Inferior parietal cortex (tissue), 1 donor: ENCODE measurements at regions not wholly inside any gene's neighbourhood (a gene's known extent, or its start where the extent isn't known, plus 50 kb on each side); places are given as distances from the start of the nearest gene placed in this dataset.
A peak's percentile ranks its signal among the peaks of the same experiment; 100 is the strongest.

Experiments
- DNase-seq: peaks from one replicate; pipeline ENCODE4 v3.0.0-alpha.2; 2016; ENCODE audit errors: extremely low spot score

DNA sequence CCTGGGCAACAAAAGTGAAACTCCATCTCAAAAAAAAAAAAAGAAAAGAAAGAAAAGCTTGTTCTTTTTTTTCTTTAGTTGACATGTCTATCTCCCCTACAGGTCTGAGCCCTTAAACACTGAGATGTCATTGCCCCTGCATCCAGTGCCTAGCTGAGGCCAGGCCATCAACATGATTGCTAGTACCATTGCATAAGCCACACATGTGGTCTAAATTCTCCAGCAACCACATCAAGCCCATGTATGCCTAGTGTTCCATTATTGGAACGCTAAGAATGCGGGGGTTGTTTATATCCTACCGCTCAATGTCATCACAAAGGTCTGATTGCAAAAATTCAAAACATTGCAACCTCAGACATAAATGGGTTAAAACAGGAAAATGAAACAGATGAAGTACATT is 62.7 kb downstream of the NPTX2 start:
- DNase-seq: no peak

DNA sequence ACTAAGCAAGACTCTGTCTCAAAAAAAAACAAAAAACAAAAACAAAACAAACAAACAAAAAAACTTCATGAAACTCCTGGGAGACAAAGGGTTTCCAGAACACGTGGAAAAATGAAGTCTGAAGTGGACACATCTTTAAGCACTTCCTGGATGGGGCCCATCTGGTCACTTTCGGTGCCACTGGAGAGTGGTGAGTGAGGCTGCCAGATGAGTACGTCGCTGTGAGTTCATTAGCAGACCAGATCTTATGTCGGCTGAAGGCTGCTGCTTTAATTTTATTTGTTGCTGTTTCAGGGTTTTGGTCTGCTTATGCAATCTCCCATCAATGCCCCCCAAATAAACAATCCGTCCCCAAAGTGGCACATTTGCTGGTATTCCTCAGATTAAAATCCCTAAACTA is 64.4 kb downstream of the NPTX2 start:
- no peak for DNase-seq

DNA sequence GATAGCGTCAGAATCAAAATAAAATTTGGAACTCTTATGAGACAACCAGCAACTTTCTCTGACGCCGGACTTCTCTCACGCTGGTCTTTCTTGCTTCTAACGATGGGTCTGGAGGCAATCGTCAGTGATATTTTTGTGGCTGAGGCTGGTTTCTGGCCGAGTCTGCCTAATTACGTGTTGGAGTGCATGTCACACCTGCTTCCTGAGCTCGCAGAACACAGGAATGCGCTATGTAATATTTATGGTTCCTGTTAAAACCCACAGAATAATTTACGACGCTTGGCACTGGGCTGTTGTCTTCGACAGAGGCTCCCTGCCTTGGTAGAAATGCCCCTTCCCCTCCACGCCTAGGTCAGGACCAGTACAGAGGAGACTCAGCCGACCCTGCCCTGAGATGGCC is 64.9 kb downstream of the NPTX2 start:
- no peak for DNase-seq

DNA sequence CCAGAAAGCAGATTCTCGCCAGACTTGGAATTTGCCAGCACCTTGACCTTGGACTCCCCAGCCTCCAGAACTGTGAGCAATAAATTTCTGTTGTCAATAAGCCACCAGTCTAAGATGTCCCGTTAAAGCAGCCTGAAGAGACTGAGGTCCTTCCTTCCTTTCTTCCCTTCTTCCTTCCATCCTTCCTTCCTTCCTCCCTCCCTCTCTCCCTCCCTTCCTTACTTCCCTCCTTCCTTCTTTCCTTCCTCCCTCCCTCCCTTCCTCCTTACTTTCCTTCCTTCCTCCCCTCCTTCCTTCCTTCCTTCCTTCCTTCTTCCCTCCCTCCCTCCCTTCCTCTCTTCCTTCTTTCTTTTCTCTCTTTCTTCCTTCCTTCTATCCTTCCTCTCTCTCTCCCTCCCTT is 66.4 kb downstream of the NPTX2 start:
- DNase-seq: no peak

DNA sequence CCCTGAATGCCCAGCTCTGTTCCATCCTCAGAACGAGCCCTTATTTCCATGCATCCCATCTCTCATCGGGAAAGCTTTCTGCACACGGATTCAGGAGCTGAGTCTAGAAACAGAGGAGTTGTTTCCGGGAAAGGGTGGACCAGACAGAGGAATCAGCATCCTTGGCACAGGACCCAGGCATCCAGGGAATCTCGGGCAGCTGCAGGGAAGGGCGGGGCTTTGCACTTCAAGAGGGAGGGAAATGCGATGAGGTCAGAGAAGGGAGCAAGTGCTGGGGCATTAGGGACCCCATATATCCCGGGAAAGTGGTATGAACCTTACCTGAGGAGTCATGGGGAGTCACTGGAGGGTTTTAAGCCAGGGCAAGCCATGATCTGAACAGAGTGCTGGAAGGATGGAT is 68.5 kb downstream of the NPTX2 start:
- DNase-seq: no peak

DNA sequence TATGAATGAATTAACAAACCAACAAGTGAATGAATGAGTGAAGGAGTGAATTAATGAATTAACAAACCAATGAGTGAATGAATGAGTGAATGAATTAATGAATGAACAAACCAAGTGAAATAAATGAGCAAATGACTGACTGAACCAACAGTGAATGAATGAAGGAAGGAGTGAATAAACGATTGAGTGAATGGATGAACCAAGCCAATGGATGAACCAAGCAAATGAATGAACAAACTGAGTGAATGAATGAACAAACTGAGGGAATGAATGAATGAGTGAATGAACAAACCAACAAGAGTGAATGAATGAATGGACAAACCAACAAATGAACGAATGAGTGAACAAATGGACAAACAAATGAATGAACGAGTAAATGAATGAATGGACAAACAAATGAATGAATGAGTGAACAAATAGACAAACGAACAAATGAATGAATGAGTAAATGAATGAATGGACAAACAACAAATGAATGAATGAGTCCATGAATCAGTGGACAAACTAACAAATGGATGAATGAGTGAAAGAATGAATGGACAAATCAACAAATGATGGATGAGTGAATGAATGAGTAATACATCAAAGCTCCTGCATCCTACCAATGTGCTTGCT is 69.5 kb downstream of the NPTX2 start:
- DNase-seq: no peak

DNA sequence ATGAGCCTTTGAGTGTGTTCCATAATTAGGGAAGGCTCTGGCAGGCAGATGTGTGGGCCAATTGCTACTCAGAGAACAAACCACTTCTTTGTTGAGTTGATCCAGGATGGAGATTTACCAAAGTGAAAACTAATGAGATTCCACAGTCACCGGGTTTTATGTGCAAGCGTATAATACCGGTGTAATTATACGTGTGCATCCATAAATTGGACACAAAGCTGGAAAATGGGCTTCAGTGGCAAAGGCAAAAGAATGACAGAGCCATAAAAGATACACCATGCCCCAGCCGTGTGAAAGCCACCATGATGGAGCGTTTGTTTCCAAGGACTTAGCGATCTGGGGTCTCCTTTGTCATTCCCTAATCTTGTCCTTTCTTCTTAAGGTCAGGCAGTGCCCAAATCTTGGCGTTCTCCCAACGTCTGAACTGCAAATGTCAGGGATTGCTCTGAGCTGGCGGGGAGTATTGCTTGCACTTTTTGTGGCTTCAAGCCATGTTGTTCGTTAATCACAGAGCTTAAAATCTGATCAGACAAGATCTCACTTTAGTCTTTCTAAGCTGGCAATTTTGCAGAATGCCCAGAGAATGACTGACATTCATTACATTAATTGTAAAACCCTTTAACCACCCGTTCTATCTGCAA is 70.1 kb downstream of the NPTX2 start:
- peak; percentile 15 for DNase-seq

DNA sequence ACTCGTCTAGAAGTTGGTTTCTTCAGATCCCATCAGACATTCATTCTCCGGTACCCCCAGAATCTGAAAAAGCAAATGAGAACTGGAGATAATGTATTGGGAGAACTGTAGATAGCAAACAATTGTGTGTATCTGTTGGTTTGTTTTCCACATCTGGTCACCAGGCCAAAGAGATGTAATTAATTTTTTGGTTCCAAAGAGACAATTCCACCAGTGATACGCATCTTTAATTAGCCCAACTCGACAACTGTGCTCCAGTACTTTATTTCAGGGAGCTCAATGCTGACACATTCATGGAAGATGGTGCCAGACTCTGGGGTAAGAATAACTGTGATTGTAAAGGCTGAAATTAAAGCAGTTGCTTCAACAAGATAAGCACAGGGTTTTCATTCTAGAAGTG is 74.5 kb downstream of the NPTX2 start:
- DNase-seq: no peak

DNA sequence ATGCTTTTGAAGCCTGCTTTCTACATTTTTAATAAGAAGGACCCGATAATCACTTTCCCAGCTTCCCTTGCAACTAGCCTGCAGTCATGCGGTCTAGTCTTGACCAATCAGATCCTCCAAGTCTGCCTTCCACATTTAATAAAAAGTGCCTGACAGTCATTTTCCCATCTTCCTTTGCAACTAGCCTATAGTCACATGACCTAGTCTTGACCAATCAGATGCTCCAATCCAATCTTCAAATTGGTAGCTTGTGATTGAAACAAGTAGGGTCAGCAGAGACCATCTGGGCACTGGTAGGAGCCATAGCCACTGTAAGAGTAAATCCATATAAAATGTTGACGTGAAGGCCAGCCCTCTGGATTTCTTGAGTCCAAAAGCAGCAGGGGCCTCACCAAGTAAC is 80.0 kb downstream of the NPTX2 start:
- no peak for DNase-seq

DNA sequence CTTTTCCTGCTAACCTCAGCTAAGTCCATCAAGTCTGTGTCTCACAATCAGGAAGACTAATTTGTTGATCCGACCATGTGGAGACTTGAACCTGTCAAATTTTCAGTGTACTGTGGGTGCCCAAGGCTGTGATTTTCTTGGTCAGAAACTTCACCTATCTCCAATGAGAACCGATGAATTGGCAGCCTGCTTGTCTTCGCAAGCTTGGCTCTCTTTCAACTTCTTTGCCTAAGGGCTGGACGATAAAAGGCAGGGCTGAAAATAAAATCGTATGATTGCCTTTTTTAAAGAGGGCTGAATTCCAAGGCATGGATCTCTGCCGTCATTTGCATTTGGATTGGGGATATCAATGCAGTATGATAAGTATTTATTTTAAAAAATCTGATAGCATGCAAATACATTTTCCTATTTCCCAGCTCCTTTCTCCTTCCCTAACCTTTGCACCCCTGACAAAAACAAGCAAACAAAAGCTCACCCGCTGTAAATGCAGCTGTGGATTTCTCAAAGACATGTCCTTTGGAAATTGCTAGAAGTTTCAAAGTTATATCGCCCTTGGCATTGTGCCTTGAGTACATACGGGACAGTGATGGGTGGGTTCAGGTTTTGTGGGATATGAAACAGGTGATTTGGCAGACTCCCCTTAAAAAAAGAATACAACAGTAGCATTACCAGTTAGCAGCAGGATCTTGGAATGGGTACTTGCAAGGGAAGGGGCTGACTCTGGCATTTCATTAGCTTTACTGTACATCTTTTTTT is 80.6 kb downstream of the NPTX2 start:
- no peak for DNase-seq

DNA sequence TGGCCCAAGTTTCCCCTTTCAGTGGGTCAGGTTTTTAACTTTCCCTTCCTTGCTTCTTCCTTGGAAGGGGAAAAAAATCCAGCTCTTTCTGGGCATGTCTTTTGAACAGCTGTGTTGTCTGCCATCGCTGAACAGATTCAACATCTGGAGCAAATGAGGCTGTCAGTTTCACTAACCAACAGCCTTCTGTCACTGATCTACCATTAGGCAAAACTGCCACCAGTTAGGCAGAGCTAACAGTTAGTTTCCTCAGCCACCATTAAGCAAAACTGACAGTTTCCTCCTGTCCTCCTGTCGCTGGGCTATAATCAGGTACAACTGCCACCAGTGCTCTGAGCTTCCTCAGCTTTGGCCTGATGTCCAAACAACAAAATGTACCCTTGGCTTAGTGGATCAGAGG is 81.9 kb downstream of the NPTX2 start:
- no peak for DNase-seq

DNA sequence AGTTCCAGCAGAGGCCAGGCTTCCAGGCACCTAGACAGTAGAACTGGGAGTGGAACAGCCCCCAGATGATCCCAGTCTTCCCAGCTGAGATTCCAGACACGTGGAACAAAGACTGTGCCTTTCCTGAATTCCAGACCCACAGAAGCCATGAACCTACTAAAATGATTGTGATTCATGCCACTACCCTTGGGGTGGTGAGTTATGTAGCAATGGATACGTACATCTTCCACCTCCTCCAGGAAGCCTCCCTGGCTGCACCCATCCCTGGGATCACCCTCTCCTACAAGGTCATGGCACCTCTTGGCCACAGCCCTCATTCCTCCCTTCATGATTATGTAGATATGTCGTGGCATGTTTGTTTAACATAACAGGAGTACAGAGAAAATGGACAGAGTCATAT is 83.4 kb downstream of the NPTX2 start:
- no peak for DNase-seq

DNA sequence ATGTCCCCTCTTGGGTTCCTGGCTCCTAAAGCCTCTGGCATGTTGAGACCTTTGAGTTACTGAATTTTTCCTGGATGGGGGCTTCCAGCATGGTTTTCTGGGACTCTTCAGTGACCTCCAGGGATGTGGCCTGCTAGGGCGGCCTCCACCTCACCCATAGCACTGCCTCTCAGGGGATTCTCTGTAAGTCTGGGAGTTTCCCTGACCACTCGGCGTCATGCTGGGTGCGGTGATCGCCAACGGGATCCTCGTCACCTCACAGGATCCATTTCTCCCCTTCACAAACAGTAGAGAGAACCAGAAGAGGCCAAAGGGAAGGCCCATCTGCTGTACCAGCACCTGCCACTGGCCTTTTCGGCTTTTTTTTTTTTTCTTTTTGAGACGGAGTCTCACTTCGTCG is 84.3 kb downstream of the NPTX2 start:
- DNase-seq: no peak

DNA sequence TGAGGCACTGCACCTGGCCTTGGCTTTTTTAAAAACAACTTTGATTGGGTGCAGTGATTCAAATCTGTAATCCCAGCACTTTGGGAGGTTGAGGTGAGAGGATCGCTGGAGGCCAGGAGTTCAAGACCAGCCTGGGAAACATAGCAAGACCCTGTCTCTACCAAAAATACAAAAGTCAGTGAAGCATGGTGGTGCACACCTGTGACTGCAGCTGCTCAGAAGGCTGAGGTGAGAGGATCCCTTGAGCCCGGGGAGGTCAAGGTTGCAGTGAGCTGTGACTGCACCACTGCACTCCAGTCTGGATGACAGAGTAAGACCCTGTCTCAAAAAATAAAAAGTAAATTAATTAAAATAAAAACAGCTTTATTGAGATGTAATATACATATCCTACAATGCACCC is 84.9 kb downstream of the NPTX2 start:
- DNase-seq: no peak

DNA sequence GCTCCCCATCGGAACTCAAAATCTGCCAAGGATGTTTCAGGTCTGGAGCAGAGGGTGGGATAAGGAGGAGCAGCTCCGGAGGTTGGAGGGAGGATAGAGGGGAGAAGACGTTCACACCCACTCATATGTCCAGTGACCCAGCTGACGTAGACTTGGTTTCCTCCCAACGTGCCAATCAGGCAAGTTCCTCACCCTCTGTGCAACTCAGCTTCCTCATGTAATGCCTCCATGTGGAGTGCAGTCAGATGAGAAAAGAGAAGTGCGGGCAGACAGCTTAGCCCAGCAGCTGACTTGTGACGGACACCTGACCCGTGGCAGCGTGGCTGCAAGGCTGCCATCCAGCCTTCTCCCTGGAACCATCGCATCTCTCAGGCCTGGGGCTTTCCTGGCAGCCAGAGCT is 86.8 kb downstream of the NPTX2 start:
- DNase-seq: no peak

DNA sequence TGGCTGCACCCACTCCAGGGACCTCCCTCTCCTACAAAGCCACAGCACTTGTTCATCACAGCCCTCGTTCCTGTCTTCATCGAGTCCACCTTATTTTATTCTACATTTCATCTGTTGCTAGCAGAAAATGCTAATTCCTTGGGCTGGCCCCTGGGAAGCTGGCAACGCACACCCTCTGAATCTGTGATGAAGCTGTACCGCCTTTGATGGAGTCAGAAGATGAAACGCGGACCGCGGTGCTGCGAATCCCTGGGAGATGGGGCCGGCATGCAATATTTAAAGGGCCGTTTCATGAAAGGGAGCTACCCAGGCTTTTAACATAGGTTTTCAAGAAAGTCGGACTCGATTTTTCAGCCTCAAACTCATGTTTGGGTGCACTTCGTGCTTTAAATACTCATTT is 88.5 kb downstream of the NPTX2 start:
- no peak for DNase-seq

DNA sequence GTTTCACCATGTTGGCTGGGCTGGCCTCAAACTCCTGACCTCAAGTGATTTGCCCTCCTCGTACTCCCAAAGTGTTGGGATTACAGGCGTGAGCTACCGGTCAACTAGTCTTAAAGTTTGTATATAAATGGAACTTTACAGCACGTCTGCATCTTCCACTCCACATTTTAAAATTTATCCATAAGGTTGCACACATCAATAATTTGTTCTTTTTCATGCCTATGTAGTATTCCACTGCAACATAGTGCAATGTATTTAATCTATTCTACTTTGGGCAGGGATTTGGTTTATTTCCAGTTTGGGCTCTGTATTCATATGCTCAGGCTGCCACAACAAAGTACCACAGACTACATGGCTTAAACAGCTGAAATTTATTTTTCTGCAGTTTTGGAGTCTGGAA is 90.0 kb downstream of the NPTX2 start:
- DNase-seq: no peak

DNA sequence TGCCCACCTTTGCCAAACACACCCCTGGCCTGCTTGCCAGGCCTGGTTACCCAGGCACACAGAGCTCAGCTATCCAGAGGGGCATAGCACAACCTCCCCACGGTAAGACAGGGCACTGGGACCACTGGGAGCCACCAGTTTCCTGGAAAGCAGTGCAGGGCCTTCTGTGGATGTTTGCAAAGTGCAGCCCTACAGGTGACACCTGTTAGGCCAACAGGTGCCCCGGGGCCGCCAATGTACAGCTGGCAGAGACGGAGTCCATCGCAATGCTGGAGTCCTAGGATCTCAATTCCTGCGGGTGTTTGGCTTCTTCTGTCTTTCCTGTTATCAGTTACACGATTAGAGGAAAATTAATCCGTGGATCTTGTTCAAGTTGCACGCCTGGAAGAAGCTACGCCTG is 94.9 kb downstream of the NPTX2 start:
- no peak for DNase-seq

DNA sequence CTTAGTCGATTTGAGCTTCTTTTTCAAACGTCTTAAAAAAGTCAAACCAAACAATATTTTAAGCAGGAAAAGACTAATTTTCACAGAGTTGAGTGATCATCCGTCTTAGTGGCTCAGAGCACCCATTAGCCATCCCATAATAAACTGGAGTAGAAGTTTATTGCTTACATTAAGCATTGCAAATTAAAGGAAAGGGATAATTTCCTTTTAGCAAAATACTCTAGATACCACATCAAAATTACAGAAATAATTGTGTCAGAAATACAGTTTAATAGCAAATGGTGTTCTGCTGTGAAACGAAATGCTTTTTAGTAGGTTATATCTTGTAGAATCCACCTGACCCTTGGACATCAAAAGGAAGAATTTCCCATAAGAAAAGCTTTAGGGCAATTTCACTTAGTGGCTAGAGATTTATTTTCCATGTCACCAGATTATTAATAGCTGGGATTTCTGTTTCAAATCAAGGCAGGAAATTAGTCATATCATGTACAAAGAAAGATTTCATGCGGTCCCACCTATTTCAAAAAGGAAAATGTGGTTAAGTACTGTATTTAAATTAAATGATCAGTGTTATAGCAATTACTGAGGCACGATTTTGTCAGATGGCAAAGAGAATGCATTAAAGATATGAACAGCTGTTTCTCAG is 96.2 kb downstream of the NPTX2 start:
- DNase-seq: no peak

DNA sequence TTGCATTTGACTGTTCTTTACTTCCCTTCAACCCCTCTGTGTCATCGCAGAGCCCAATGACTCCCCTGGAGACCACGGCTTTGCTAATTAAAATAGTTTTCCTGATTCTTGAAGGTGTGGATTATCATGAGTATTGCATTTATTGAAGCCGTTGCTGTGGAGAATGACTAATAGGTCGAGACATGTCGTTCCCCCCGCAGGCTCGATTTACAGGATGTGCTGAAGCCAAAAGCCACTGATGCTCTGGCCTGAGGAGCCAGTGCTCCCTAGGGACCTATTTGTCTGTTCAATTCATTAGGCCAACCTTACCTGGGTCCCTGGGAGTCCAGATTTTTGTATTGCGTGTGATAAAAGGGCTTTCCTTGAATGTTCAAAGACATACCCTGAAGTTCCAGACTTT is 102.3 kb downstream of the NPTX2 start:
- no peak for DNase-seq

DNA sequence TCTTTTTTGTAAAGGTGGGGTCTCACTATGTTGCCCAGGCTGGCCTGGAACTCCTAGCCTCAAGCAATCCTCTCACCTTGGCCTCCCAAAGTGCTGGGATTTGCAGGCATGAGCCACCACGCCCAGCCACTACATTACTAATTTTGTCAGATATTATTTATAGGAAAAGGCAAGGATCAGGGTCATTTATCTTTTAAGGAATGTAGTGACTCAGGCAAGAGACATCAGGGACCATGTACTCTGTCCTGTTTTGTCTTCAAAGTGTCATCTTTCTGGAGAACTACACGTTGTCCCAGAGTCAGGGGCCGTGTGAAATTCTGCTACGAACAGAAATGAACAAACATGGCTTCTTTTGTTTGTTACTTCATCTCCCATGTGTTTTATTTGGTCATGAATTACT is 105.3 kb downstream of the NPTX2 start:
- DNase-seq: no peak

DNA sequence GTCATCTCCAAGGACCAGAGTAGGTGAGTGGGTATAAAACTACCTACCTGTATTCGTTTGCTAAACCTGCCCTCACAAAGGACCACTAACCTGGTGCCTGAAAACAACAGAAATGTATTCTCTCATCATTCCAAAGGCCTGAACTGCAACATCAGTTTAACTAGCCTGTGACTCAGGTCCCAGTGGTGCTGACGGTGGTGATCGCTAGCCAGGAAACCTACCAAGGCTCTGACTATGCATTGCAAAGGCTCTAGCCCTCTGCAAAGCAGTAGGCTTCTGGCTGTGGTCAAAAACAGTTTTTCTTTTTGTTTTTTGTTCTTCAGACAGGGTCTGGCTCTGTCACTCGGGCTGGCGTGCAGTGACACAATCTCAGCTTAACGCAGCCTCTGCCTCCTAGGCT is 107.5 kb downstream of the NPTX2 start:
- no peak for DNase-seq

DNA sequence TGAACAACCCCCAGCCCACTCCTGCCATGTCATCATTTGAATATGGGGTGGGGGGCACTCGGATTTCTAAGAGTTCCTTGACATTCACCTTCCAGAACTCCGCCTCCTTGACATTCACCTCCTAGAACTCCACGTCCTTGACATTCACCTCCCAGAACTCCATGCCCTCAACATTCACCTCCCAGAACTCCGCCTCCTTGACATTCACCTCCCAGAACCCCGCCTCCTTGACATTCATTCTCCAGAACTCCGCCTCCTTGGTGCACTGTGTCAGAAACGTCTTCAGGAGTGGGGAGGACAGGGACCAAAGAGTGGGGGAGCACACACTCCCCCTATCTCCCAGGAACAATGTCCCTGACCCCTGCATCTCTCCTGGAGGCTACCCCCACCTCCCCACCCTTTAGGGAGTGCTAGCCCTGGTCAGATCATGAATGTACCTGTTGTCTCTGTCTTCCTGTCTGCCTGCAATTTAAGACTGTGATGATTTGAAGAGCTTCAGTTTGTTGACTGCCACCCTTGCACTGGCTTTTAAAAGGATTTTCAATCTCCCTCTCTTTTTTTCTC is 110.1 kb downstream of the NPTX2 start:
- DNase-seq: no peak
